ENCODE measurements at regions not wholly inside any gene's neighbourhood (a gene's known extent, or its start where the extent isn't known, plus 50 kb on each side); places are given as distances from the start of the nearest gene placed in this dataset.

DNA sequence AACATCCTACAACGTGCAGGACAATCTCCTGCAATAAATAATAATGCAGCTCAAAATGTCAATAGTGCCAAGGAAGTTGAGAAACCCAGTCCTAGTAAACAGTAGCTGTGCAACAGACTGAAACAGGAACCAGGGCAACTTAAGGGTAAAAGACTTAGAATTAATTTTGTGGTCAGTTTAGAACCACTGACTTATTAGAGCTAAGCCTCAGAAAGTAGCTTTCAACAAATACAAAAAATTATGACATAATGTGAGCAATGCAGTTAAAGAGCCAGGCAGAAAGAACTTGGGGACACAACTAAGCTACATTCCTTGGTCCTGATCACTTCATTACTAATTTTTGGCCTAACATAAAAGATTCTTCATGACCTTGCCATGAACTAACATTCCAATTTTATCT lies 195.4 kb downstream of the MACC1 start:
- TF ChIP-seq CTCF (IDR thresholded peaks at IDR 0.05), result no peak

DNA sequence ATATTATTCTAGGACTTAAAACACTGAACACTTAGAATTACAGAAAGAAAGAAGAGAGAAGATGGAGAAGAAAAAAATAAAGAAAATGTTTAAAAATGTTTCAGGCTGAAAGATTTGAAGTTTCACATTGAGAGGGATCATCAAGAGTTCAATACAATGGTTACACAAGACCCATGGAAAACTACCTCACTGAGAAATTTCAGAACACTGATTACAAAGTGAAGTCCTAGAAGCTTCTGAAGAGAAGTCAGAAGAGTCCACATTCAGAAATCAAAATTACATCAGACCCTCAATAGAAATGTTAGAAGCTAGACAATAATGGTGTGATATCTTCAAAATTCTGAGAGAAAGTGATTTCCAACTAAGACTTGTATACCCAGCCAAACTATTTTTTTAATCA lies 196.1 kb downstream of the MACC1 start:
- Mint-ChIP-seq H3K27ac (ENCODE audit: unreplicated experiment) (no peak overlapping the region), H3K4me1 (ENCODE audit: unreplicated experiment) (no peaks in the 10 kb centered on the region), H3K9me3 (ENCODE audit: unreplicated experiment) (no peaks in the 10 kb centered on the region), H3K4me3 (ENCODE audit: unreplicated experiment) (no peak overlapping the region), H3K27me3 (ENCODE audit: unreplicated experiment) (peaks cover 3% of the 10 kb centered on the region), H3K36me3 (ENCODE audit: unreplicated experiment) (no peaks in the 10 kb centered on the region)
- TF ChIP-seq CTCF (IDR thresholded peaks at IDR 0.05), result no peak
- DNase-seq (ENCODE audit: extremely low spot score, unreplicated experiment), result no peak

More for the DNA sequence above, 195.4 kb downstream of the MACC1 start:
- no peaks in the 10 kb centered on the region for H3K9me3 Mint-ChIP-seq (ENCODE audit: unreplicated experiment)
- no peaks in the 10 kb centered on the region for H3K36me3 Mint-ChIP-seq (ENCODE audit: unreplicated experiment)
- no peaks in the 10 kb centered on the region for H3K4me1 Mint-ChIP-seq (ENCODE audit: unreplicated experiment)
- H3K27me3 Mint-ChIP-seq (ENCODE audit: unreplicated experiment), result peaks cover 3% of the 10 kb centered on the region
- no peak overlapping the region for H3K27ac Mint-ChIP-seq (ENCODE audit: unreplicated experiment)
- DNase-seq (ENCODE audit: extremely low spot score, unreplicated experiment), result no peak
- no peak overlapping the region for H3K4me3 Mint-ChIP-seq (ENCODE audit: unreplicated experiment)

GRCh38 chr7:20019757-20020432 lies 197.3 kb downstream of the MACC1 start:
- no peak overlapping the region for H3K4me3 Mint-ChIP-seq (ENCODE audit: unreplicated experiment)
- H3K9me3 Mint-ChIP-seq (ENCODE audit: unreplicated experiment), result no peaks in the 10 kb centered on the region
- no peak for TF ChIP-seq CTCF (IDR thresholded peaks at IDR 0.05)
- H3K27ac Mint-ChIP-seq (ENCODE audit: unreplicated experiment), result no peak overlapping the region
- no peaks in the 10 kb centered on the region for H3K4me1 Mint-ChIP-seq (ENCODE audit: unreplicated experiment)
- no peaks in the 10 kb centered on the region for H3K36me3 Mint-ChIP-seq (ENCODE audit: unreplicated experiment)
- DNase-seq (ENCODE audit: extremely low spot score, unreplicated experiment), result no peak
- peaks cover 3% of the 10 kb centered on the region for H3K27me3 Mint-ChIP-seq (ENCODE audit: unreplicated experiment)

DNA sequence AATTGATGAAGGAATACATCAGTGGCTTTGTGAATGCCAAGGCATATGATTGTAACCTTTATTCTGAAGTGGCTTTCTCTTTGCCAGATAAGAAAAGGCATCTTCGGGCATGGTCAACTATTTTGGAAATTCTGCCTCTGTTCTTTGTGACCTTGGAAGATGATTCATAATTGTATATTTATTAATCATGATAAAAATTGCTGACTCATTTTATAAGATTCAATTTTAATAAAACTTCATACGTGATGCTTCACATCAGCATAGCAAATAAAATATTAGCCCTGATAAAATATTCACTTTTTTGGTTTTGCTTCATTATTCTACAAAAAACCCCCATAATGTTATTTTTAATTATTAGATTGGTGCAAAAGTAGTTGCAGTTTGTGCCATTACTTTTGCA lies 200.5 kb downstream of the MACC1 start:
- H3K9me3 Mint-ChIP-seq (ENCODE audit: unreplicated experiment), result no peaks in the 10 kb centered on the region
- no peak for TF ChIP-seq CTCF (IDR thresholded peaks at IDR 0.05)
- no peaks in the 10 kb centered on the region for H3K4me1 Mint-ChIP-seq (ENCODE audit: unreplicated experiment)
- no peak overlapping the region for H3K27ac Mint-ChIP-seq (ENCODE audit: unreplicated experiment)
- peaks cover 2% of the 10 kb centered on the region for H3K27me3 Mint-ChIP-seq (ENCODE audit: unreplicated experiment)
- DNase-seq (ENCODE audit: extremely low spot score, unreplicated experiment), result no peak
- H3K4me3 Mint-ChIP-seq (ENCODE audit: unreplicated experiment), result no peak overlapping the region
- H3K36me3 Mint-ChIP-seq (ENCODE audit: unreplicated experiment), result no peaks in the 10 kb centered on the region

- Mint-ChIP-seq H3K27ac (ENCODE audit: unreplicated experiment) (no peak overlapping the region), H3K9me3 (ENCODE audit: unreplicated experiment) (no peaks in the 10 kb centered on the region), H3K27me3 (ENCODE audit: unreplicated experiment) (peaks cover 8% of the 10 kb centered on the region), H3K4me1 (ENCODE audit: unreplicated experiment) (no peaks in the 10 kb centered on the region), H3K4me3 (ENCODE audit: unreplicated experiment) (no peak overlapping the region), H3K36me3 (ENCODE audit: unreplicated experiment) (no peaks in the 10 kb centered on the region)
- no peak for DNase-seq (ENCODE audit: extremely low spot score, unreplicated experiment)
- TF ChIP-seq CTCF (IDR thresholded peaks at IDR 0.05), result no peak
These were observed 203.6 kb downstream of the MACC1 start for GRCh38 chr7:20013536-20013935.

Measured in osteocyte (in vitro differentiated cells).